Calu3 (cell line): ENCODE measurements at regions not wholly inside any gene's neighbourhood (a gene's known extent, or its start where the extent isn't known, plus 50 kb on each side); places are given as distances from the start of the nearest gene placed in this dataset.

Experiments
- BruUV-seq: library from RNA; stranded (reverse); fragments of 400-500 nt; replicated peaks from 2 replicates; lab custom pipeline; 2021; lab: Mats Ljungman, UMichigan
- CTCF ChIA-PET: fragments of 300-600 bp; sonication (Branson Sonifier 250); formaldehyde crosslinking; loops from one replicate; lab custom pipeline; 2022; ENCODE audit warnings: antibody characterized with exemption; lab: Charles Lee
- DNase-seq: peaks from one replicate; pipeline ENCODE4 v3.0.0; 2022
- H3K27ac Mint-ChIP-seq: one replicate; pipeline ENCODE4 v1.8.0; 2022; ENCODE audit warnings: mixed read lengths; ENCODE audit not compliant: unreplicated experiment
- H3K27me3 Mint-ChIP-seq: one replicate; pipeline ENCODE4 v1.8.0; 2022; ENCODE audit warnings: mixed read lengths; ENCODE audit not compliant: unreplicated experiment
- H3K36me3 Mint-ChIP-seq: one replicate; pipeline ENCODE4 v1.8.0; 2022; ENCODE audit warnings: mild to moderate bottlenecking, moderate library complexity, mixed read lengths; ENCODE audit not compliant: insufficient read depth, unreplicated experiment
- H3K4me1 Mint-ChIP-seq: one replicate; pipeline ENCODE4 v1.8.0; 2022; ENCODE audit warnings: mild to moderate bottlenecking, low read depth, mixed read lengths; ENCODE audit not compliant: unreplicated experiment
- H3K4me3 Mint-ChIP-seq: one replicate; pipeline ENCODE4 v1.8.0; 2022; ENCODE audit warnings: mild to moderate bottlenecking, low read depth, moderate library complexity, mixed read lengths; ENCODE audit not compliant: unreplicated experiment
- H3K9me3 Mint-ChIP-seq: one replicate; pipeline ENCODE4 v1.8.0; 2022; ENCODE audit warnings: low read depth, mixed read lengths; ENCODE audit not compliant: unreplicated experiment
- CTCF ChIP-seq: fragments of 200-600 bp; IDR thresholded peaks from one replicate; pipeline ENCODE4 v1.8.0; 2022; ENCODE audit warnings: antibody characterized with exemption; ENCODE audit not compliant: unreplicated experiment
- intact Hi-C: fragments of 100-400 bp; cut with micrococcal nuclease; formaldehyde crosslinking; loops from one replicate; pipeline ENCODE4 v1.10.0; 2022; ENCODE audit not compliant: unreplicated experiment

GRCh38 chr16:52757746-52758472, 211.0 kb upstream of the TOX3 start:
- BruUV-seq: no TSS peak
- H3K4me3 Mint-ChIP-seq: no peak overlapping the region
- no peaks in the 10 kb centered on the region for H3K27me3 Mint-ChIP-seq
- TF ChIP-seq CTCF: no peak
- CTCF ChIA-PET: no interaction called here
- intact Hi-C loops: no loop called here
- H3K9me3 Mint-ChIP-seq: no peaks in the 10 kb centered on the region
- no peak for DNase-seq
- no peak overlapping the region for H3K27ac Mint-ChIP-seq
- H3K36me3 Mint-ChIP-seq: no peaks in the 10 kb centered on the region
- no peaks in the 10 kb centered on the region for H3K4me1 Mint-ChIP-seq

GRCh38 chr16:52756812-52757517, 210.0 kb upstream of the TOX3 start:
- BruUV-seq: no TSS peak
- intact Hi-C loops: no loop called here
- no peak for TF ChIP-seq CTCF
- CTCF ChIA-PET: no interaction called here
- H3K9me3 Mint-ChIP-seq: no peaks in the 10 kb centered on the region
- no peaks in the 10 kb centered on the region for H3K27me3 Mint-ChIP-seq
- H3K4me1 Mint-ChIP-seq: no peaks in the 10 kb centered on the region
- no peak overlapping the region for H3K4me3 Mint-ChIP-seq
- DNase-seq: no peak
- no peaks in the 10 kb centered on the region for H3K36me3 Mint-ChIP-seq
- H3K27ac Mint-ChIP-seq: no peak overlapping the region

GRCh38 chr16:52755396-52755795, 208.5 kb upstream of the TOX3 start:
- Mint-ChIP-seq H3K36me3 (no peaks in the 10 kb centered on the region), H3K4me3 (no peak overlapping the region), H3K27me3 (no peaks in the 10 kb centered on the region), H3K27ac (no peak overlapping the region), H3K9me3 (no peaks in the 10 kb centered on the region), H3K4me1 (no peaks in the 10 kb centered on the region)
- CTCF ChIA-PET: no interaction called here
- no peak for DNase-seq
- TF ChIP-seq CTCF: no peak
- intact Hi-C loops: no loop called here
- no TSS peak for BruUV-seq

- intact Hi-C loops: no loop called here
- Mint-ChIP-seq H3K27me3 (peaks cover 8% of the 10 kb centered on the region), H3K4me1 (no peaks in the 10 kb centered on the region), H3K9me3 (peaks cover 3% of the 10 kb centered on the region), H3K27ac (no peak overlapping the region), H3K36me3 (no peaks in the 10 kb centered on the region), H3K4me3 (no peak overlapping the region)
- TF ChIP-seq CTCF: no peak
- CTCF ChIA-PET: interaction anchor here (0.5 kb wide), 1 partner anchor 161 kb away, joined by 5 read pairs; no protein-coding TSS in a partner anchor
- no TSS peak for BruUV-seq
- no peak for DNase-seq
Observed at GRCh38 chr16:52751035-52751434, 204.1 kb upstream of the TOX3 start.
